ENCODE measurements at regions not wholly inside any gene's neighbourhood (a gene's known extent, or its start where the extent isn't known, plus 50 kb on each side); places are given as distances from the start of the nearest gene placed in this dataset.

GRCh38 chr5:74356009-74356695 lies 284.4 kb downstream of the ENC1 start:
- DNase-seq, result peak; percentile 48
- Histone ChIP-seq H3K36me3 (ENCODE audit: low read depth, missing control alignments) (no peaks in the 10 kb centered on the region), H3K4me1 (peaks cover 31% of the 10 kb centered on the region), H3K4me3 (no peak overlapping the region), H3K27me3 (no peaks in the 10 kb centered on the region), H3K9me3 (no peaks in the 10 kb centered on the region), H3K27ac (peak overlapping the region; percentile 42 to 77)
- TF ChIP-seq CTCF (IDR thresholded peaks at IDR 0.05) (no peak), POLR2A (IDR thresholded peaks at IDR 0.05) (no peak)
- intact Hi-C loops (cut with DNase I; ENCODE audit: low total_unique reads), result no loop called here
- 59 to 72% methylated on average over 7 of the region's 7 CpGs for WGBS, 2 donors

- Histone ChIP-seq H3K9me3 (no peaks in the 10 kb centered on the region), H3K36me3 (ENCODE audit: low read depth, missing control alignments) (no peaks in the 10 kb centered on the region), H3K4me3 (no peak overlapping the region), H3K27me3 (no peaks in the 10 kb centered on the region), H3K27ac (no peak overlapping the region), H3K4me1 (peaks cover 24% of the 10 kb centered on the region)
- intact Hi-C loops (cut with DNase I; ENCODE audit: low total_unique reads), result no loop called here
- WGBS, 2 donors, result 62 to 69% methylated on average over 6 of the region's 6 CpGs
- TF ChIP-seq POLR2A (IDR thresholded peaks at IDR 0.05), result no peak
- no peak for DNase-seq
Measured at GRCh38 chr5:74355041-74355824, 285.3 kb downstream of the ENC1 start.

GRCh38 chr5:74352256-74352655 lies 288.3 kb downstream of the ENC1 start:
- intact Hi-C loops (cut with DNase I; ENCODE audit: low total_unique reads), result no loop called here
- Histone ChIP-seq H3K9me3 (no peaks in the 10 kb centered on the region), H3K27me3 (no peaks in the 10 kb centered on the region), H3K4me1 (peaks cover 22% of the 10 kb centered on the region), H3K27ac (no peak overlapping the region), H3K36me3 (ENCODE audit: low read depth, missing control alignments) (no peaks in the 10 kb centered on the region), H3K4me3 (no peak overlapping the region)
- no peak for DNase-seq
- no peak for TF ChIP-seq CTCF (IDR thresholded peaks at IDR 0.05)
- no peak for TF ChIP-seq POLR2A (IDR thresholded peaks at IDR 0.05)
- 44 to 48% methylated on average over 4 of the region's 4 CpGs for WGBS, 2 donors

GRCh38 chr5:74342948-74343682 lies 297.4 kb downstream of the ENC1 start:
- TF ChIP-seq CTCF (IDR thresholded peaks at IDR 0.05), result no peak
- TF ChIP-seq POLR2A (IDR thresholded peaks at IDR 0.05), result no peak
- intact Hi-C loops (cut with DNase I; ENCODE audit: low total_unique reads), result no loop called here
- Histone ChIP-seq H3K4me1 (no peaks in the 10 kb centered on the region), H3K27me3 (no peaks in the 10 kb centered on the region), H3K27ac (no peak overlapping the region), H3K9me3 (no peaks in the 10 kb centered on the region), H3K36me3 (ENCODE audit: low read depth, missing control alignments) (no peaks in the 10 kb centered on the region), H3K4me3 (no peak overlapping the region)
- WGBS, 2 donors, result 87% methylated on average over 5 of the region's 5 CpGs
- DNase-seq, result no peak

- Histone ChIP-seq H3K27me3 (no peaks in the 10 kb centered on the region), H3K4me3 (no peak overlapping the region), H3K9me3 (no peaks in the 10 kb centered on the region), H3K36me3 (ENCODE audit: low read depth, missing control alignments) (no peaks in the 10 kb centered on the region), H3K4me1 (no peaks in the 10 kb centered on the region), H3K27ac (no peak overlapping the region)
- TF ChIP-seq POLR2A (IDR thresholded peaks at IDR 0.05) (no peak), CTCF (IDR thresholded peaks at IDR 0.05) (no peak)
- intact Hi-C loops (cut with DNase I; ENCODE audit: low total_unique reads), result no loop called here
- DNase-seq, result no peak
- WGBS, 2 donors, result 69 to 74% methylated on average over 2 of the region's 2 CpGs
Measured at GRCh38 chr5:74342182-74342581, 298.3 kb downstream of the ENC1 start.

All from testis (tissue), 2 donors.